Mesendoderm (in vitro differentiated cells): ENCODE measurements at regions not wholly inside any gene's neighbourhood (a gene's known extent, or its start where the extent isn't known, plus 50 kb on each side); places are given as distances from the start of the nearest gene placed in this dataset.

ENCODE experiments used
- DNase-seq: peaks from one replicate; pipeline ENCODE4 v3.0.0; 2013
- H2AK5ac ChIP-seq: 2 replicates; pipeline ENCODE4 v1.6.1; 2013; ENCODE audit warnings: low read length, inconsistent platforms
- H2BK120ac ChIP-seq: 2 replicates; pipeline ENCODE4 v1.6.1; 2013; ENCODE audit warnings: low read depth, mild to moderate bottlenecking, low read length, moderate library complexity, mixed read lengths
- H2BK15ac ChIP-seq: replicated peaks from 2 replicates; pipeline ENCODE4 v1.6.1; 2013; ENCODE audit warnings: low read depth, mild to moderate bottlenecking, moderate library complexity
- H2BK5ac ChIP-seq: 2 replicates; pipeline ENCODE4 v1.6.1; 2013; ENCODE audit warnings: low read length, inconsistent platforms
- H3K18ac ChIP-seq: 2 replicates; pipeline ENCODE4 v1.6.1; 2013; ENCODE audit warnings: mild to moderate bottlenecking, low read length, mixed read lengths
- H3K23ac ChIP-seq: one replicate; pipeline ENCODE4 v1.6.1; 2013; ENCODE audit warnings: low read length
- H3K27ac ChIP-seq: 2 replicates; pipeline ENCODE4 v1.5.1; 2013; ENCODE audit warnings: low read depth, mild to moderate bottlenecking, inconsistent platforms, low read length, moderate library complexity
- H3K27me3 ChIP-seq: 2 replicates; pipeline ENCODE4 v1.6.1; 2013; ENCODE audit warnings: low read length, control low read depth, mild to moderate bottlenecking, inconsistent platforms; ENCODE audit not compliant: insufficient read depth, poor library complexity
- H3K36me3 ChIP-seq: 2 replicates; pipeline ENCODE4 v1.6.1; 2013; ENCODE audit warnings: low read length, inconsistent platforms; ENCODE audit not compliant: control insufficient read depth, insufficient read depth
- H3K4ac ChIP-seq: one replicate; pipeline ENCODE4 v1.6.1; 2013; ENCODE audit warnings: low read depth, mild to moderate bottlenecking, low read length, moderate library complexity
- H3K4me1 ChIP-seq: 2 replicates; pipeline ENCODE4 v1.6.1; 2013; ENCODE audit warnings: low read depth, low read length, inconsistent platforms; ENCODE audit not compliant: control insufficient read depth
- H3K4me2 ChIP-seq: 2 replicates; pipeline ENCODE4 v1.6.1; 2013; ENCODE audit warnings: low read length
- H3K4me3 ChIP-seq: 2 replicates; pipeline ENCODE4 v1.5.1; 2013; ENCODE audit warnings: mild to moderate bottlenecking, low read length
- H3K56ac ChIP-seq: one replicate; pipeline ENCODE4 v1.6.1; 2013; ENCODE audit warnings: low read length
- H3K79me1 ChIP-seq: 2 replicates; pipeline ENCODE4 v1.6.1; 2013; ENCODE audit warnings: low read length, inconsistent platforms
- H3K79me2 ChIP-seq: 2 replicates; pipeline ENCODE4 v1.6.1; 2013; ENCODE audit warnings: mild to moderate bottlenecking, low read length; ENCODE audit not compliant: control insufficient read depth, insufficient read depth
- H3K9ac ChIP-seq: 2 replicates; pipeline ENCODE4 v1.6.1; 2013; ENCODE audit warnings: low read length, inconsistent platforms
- H4K5ac ChIP-seq: one replicate; pipeline ENCODE4 v1.6.1; 2013; ENCODE audit warnings: low read length
- H4K8ac ChIP-seq: one replicate; pipeline ENCODE4 v1.6.1; 2013; ENCODE audit warnings: low read depth, mild to moderate bottlenecking, control low read depth, low read length, moderate library complexity
- WGBS: extraction: QIAGEN DNeasy Blood & Tissue Kit; methylation state at CpG from one replicate; pipeline ENCODE4 v1.1.7; 2013; ENCODE audit warnings: low lambda C conversion rate, missing lambda C conversion rate; ENCODE audit not compliant: insufficient coverage; ENCODE audit errors: extremely low coverage; 5-methylcytosine and 5-hydroxymethylcytosine counted together

- Histone ChIP-seq H4K5ac (no peak overlapping the region), H2BK15ac (no peak overlapping the region), H3K23ac (no peak overlapping the region), H3K36me3 (no peaks in the 10 kb centered on the region), H4K8ac (no peak overlapping the region), H3K18ac (peak overlapping the region; percentile 34), H3K27me3 (no peaks in the 10 kb centered on the region), H3K4me2 (no peak overlapping the region), H3K4ac (no peak overlapping the region), H3K4me3 (no peak overlapping the region), H2BK5ac (no peak overlapping the region), H2BK120ac (no peak overlapping the region), H3K9ac (no peak overlapping the region), H3K79me1 (no peaks in the 10 kb centered on the region), H2AK5ac (peak overlapping the region; percentile 51), H3K56ac (no peak overlapping the region), H3K79me2 (no peaks in the 10 kb centered on the region), H3K27ac (no peak overlapping the region), H3K4me1 (peaks cover 6% of the 10 kb centered on the region)
- no CpG with 5 or more reads among the region's 5 CpGs for WGBS
- DNase-seq, result peak; percentile 34
Measured at GRCh38 chr5:136420168-136420898, 55.0 kb upstream of the TRPC7 start.

DNA sequence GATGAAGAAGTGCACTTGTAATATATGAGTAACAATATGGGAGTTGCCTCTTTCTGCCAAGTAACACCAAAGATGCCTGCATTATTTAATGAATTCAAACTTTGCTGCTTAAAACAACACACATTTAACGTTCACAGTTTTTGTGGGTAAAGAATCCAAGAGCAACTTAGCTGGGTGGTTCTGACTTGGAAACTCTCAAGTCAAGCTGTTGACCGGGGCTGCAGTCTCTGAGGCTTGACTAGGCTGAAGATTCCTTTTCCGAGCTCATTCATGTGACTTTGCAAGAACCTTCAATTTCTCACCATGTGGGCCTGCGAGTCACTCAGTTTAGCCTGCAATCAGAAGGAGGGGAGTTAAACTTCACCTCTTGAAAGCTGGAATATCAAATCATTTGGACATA is 53.0 kb upstream of the TRPC7 start:
- Histone ChIP-seq H4K5ac (no peak overlapping the region), H3K79me2 (no peaks in the 10 kb centered on the region), H3K9ac (no peak overlapping the region), H3K36me3 (no peaks in the 10 kb centered on the region), H2AK5ac (no peak overlapping the region), H3K79me1 (no peaks in the 10 kb centered on the region), H3K56ac (no peak overlapping the region), H2BK120ac (no peak overlapping the region), H3K4me2 (no peak overlapping the region), H3K18ac (peak overlapping the region; percentile 13), H3K27me3 (no peaks in the 10 kb centered on the region), H2BK15ac (peak overlapping the region; percentile 43), H3K4me1 (peaks cover 6% of the 10 kb centered on the region), H3K27ac (no peak overlapping the region), H3K4ac (no peak overlapping the region), H3K23ac (no peak overlapping the region), H2BK5ac (no peak overlapping the region), H3K4me3 (no peak overlapping the region), H4K8ac (no peak overlapping the region)
- DNase-seq, result peak; percentile 27
- no CpG with 5 or more reads among the region's 4 CpGs for WGBS
